ENCODE measurements at regions not wholly inside any gene's neighbourhood (a gene's known extent, or its start where the extent isn't known, plus 50 kb on each side); places are given as distances from the start of the nearest gene placed in this dataset.

DNA sequence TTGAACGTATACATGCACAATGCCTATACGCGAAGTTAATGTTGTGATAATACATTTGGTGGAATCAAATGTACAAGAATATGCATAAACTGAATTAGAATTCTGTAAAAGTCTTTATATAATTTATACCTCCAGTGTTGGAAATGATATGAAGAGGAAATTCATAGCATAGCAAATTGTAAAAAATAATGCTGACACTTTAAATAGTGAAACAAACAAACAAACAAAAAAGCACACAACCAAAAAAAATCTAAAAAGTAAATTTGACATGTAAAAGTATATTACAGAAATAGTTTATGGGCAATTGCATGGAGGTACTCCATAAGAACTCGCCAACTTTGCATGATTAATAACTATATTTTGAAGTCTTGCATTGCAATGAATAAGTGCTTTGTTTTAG, 780.9 kb downstream of the TBC1D32 start:
- in situ Hi-C loops (cut with MboI) (no loop called here), intact Hi-C loops (cut with micrococcal nuclease) (no loop called here)
- Histone ChIP-seq H3K79me2 (ENCODE audit: control insufficient read depth, insufficient read depth, low read length) (no peaks in the 10 kb centered on the region), H3K36me3 (ENCODE audit: control insufficient read depth, insufficient read depth, low read length) (no peaks in the 10 kb centered on the region), H3K4me3 (no peak overlapping the region), H3K4me2 (ENCODE audit: insufficient read depth, low read length) (no peak overlapping the region), H3K9me3 (replicated peaks; ENCODE audit: control insufficient read depth, insufficient read depth, low read depth, low read length) (no peaks in the 10 kb centered on the region), H3K27ac (ENCODE audit: extremely low read depth, low read depth, low read length) (no peak overlapping the region), H4K20me1 (replicated peaks; ENCODE audit: control insufficient read depth, insufficient read depth, low read length) (no peaks in the 10 kb centered on the region), H3K9ac (ENCODE audit: insufficient read depth in 1 of 2, low read depth in 2 of 2, low read length in 2 of 2) (no peak overlapping the region), H3K27me3 (ENCODE audit: control insufficient read depth in 2 of 2, insufficient read depth in 2 of 2, low read length in 2 of 2) (no peaks in the 10 kb centered on the region), H2AFZ (ENCODE audit: low read depth, low read length) (no peak overlapping the region), H3K4me1 (replicated peaks in 1 of 2; ENCODE audit: control insufficient read depth in 2 of 2, insufficient read depth in 2 of 2, low read length in 2 of 2) (no peaks in the 10 kb centered on the region), H3K9me1 (ENCODE audit: control insufficient read depth, insufficient read depth, low read length) (no peaks in the 10 kb centered on the region)
- ATAC-seq (no peak), DNase-seq (ENCODE audit: extremely low read depth in 1 of 4, low spot score in 3 of 4) (no peak), FAIRE-seq (no peak)
- 0% methylated on average over 4 of the region's 4 CpGs for WGBS (ENCODE audit: insufficient coverage, low coverage, missing lambda C conversion rate)
- POLR2A ChIA-PET, result no interaction called here
- TF ChIP-seq SP2 (IDR thresholded peaks at IDR 0.05; ENCODE audit: extremely low read depth, low read depth, low read length, poor library complexity, severe bottlenecking) (no peak), NFE2 (IDR thresholded peaks at IDR 0.05; ENCODE audit: low read depth) (no peak), C11orf30 (IDR thresholded peaks at IDR 0.05; ENCODE audit: low read depth) (peak; percentile 24; the same call in 1 of the 2 replicates), CC2D1A (IDR thresholded peaks at IDR 0.05) (no peak), MAZ (CRISPR knock-in tag; conservative IDR thresholded peaks at IDR 0.05 in 1 of 2, IDR thresholded peaks at IDR 0.05 in 1 of 2) (no peak), HDAC2 (IDR thresholded peaks at IDR 0.05) (no peak), LARP7 (IDR thresholded peaks at IDR 0.05) (no peak), POLR2G (IDR thresholded peaks at IDR 0.05; ENCODE audit: low read depth, low read length) (no peak), KLF16 (IDR thresholded peaks at IDR 0.05) (no peak), MYBL2 (IDR thresholded peaks at IDR 0.05; ENCODE audit: low read depth) (no peak), MYBL2 (CRISPR knock-in tag; IDR thresholded peaks at IDR 0.05; ENCODE audit: borderline replicate concordance) (no peak), ZNF316 (IDR thresholded peaks at IDR 0.05) (peak; percentile 53; the same call in 1 of the 2 replicates), XRCC5 (IDR thresholded peaks at IDR 0.05; ENCODE audit: low read depth, low read length) (no peak)
- TF ChIP-seq, protein P1, sequence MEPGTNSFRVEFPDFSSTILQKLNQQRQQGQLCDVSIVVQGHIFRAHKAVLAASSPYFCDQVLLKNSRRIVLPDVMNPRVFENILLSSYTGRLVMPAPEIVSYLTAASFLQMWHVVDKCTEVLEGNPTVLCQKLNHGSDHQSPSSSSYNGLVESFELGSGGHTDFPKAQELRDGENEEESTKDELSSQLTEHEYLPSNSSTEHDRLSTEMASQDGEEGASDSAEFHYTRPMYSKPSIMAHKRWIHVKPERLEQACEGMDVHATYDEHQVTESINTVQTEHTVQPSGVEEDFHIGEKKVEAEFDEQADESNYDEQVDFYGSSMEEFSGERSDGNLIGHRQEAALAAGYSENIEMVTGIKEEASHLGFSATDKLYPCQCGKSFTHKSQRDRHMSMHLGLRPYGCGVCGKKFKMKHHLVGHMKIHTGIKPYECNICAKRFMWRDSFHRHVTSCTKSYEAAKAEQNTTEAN (CRISPR knock-in tag; IDR thresholded peaks at IDR 0.05), result no peak
- CTCF ChIA-PET (ENCODE audit: low intra/inter-chr PET ratio), result no interaction called here
- BruUV-seq (replicated peaks), result no TSS peak
